ENCODE measurements at regions not wholly inside any gene's neighbourhood (a gene's known extent, or its start where the extent isn't known, plus 50 kb on each side); places are given as distances from the start of the nearest gene placed in this dataset.
A peak's percentile ranks its signal among the peaks of the same experiment; 100 is the strongest.

DNA sequence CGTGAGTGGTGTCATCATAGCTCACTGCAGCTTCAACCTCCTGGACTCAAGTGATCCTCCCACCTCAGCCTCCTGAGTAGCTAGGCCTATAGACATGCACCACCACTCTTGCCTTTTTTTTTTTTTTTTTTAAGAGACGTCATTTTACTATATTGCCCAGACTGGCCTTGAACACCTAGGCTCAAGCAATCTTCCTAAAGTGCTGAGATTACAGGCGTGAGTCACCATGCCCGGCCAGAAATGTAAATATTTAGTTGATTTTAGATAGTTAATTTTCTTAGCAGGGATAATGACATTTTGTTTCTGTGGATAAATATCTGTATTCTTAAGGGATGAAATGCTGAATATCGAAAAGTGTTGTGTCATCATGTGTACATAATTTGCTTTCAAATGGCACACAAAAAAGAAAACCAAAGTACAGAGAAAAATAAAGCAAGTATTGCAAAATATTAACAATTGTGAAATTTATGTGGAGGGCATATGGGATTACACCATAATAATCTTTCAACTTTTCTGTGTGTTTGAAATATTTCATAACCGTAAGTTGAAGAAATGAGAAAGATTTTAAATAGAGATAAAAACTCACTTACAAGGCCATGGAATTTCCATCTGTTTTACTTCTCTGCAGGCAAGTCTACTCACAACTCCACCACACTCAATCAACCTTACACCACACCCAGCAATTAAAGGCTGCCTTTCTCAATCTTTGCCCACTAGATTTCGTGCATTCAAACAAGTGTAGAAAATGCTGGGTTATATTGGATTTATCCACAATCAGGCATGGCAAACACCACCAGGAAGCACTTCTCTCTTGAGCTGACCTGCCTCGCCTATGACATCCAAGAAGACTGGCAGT is 93.7 kb downstream of the SPTSSA start:
- H4K20me1 ChIP-seq (ENCODE audit: control insufficient read depth, extremely low read depth, insufficient read depth, low read length) = no peaks in the 10 kb centered on the region
- DNase-seq (ENCODE audit: low read depth in 2 of 2) = peak; percentile 37 to 92
- H3K9ac ChIP-seq (ENCODE audit: insufficient read depth, low read length) = no peak overlapping the region
- H3K9me3 ChIP-seq (ENCODE audit: control insufficient read depth, insufficient read depth, low read depth, low read length) = no peaks in the 10 kb centered on the region
- H2AFZ ChIP-seq (ENCODE audit: low read length) = no peak overlapping the region
- H3K27me3 ChIP-seq (ENCODE audit: control insufficient read depth, insufficient read depth, low read length) = peaks cover 6% of the 10 kb centered on the region
- H3K4me2 ChIP-seq (ENCODE audit: extremely low read depth, insufficient read depth, low read length) = no peak overlapping the region
- H3K4me3 ChIP-seq (replicated peaks in 1 of 4; ENCODE audit: control extremely low read depth in 1 of 4, insufficient read depth in 1 of 4, low read depth in 3 of 4, low read length in 4 of 4) = no peak overlapping the region
- TF ChIP-seq CTCF (conservative IDR thresholded peaks at IDR 0.05 in 1 of 2, IDR thresholded peaks at IDR 0.05 in 1 of 2; ENCODE audit: low read depth in 1 of 2, low read length in 2 of 2) (no peak), EZH2 (IDR thresholded peaks at IDR 0.05; ENCODE audit: low read length, missing control alignments) (no peak)
- H3K4me1 ChIP-seq (ENCODE audit: control insufficient read depth, extremely low read depth, insufficient read depth, low read length) = no peaks in the 10 kb centered on the region
- H3K27ac ChIP-seq (ENCODE audit: insufficient read depth, low read length) = no peak overlapping the region
- no peaks in the 10 kb centered on the region for H3K36me3 ChIP-seq (ENCODE audit: control insufficient read depth, insufficient read depth, low read length)
- no peaks in the 10 kb centered on the region for H3K79me2 ChIP-seq (ENCODE audit: control insufficient read depth, insufficient read depth, low read length)

DNA sequence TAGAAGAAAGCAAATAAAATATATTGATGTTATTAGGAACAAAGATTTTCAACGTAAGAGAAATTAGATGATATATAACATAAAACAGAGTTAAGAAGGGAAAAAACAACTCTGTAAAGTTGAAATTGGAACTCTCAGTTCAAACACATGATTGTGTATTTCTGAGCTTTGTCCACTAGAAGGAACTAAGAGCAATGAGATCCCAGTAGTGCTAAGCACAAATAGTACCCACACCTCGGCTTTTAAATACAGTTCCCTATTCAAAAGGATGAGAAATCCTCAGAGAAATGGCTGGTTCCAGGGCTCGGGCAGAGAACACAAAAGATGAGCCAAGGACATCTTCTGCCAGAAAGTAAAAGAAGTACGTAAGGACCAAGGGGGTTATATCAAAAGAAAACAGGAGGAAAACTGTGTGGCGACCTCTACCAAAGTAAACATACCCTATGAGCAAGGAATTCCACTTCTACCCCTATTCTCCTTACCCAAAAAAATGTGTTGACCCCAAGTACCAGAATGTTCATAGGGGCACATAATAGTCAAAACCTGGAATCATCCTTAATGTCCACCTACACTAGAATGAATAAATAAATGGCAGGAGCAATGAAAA is 96.6 kb downstream of the SPTSSA start:
- H3K4me2 ChIP-seq (ENCODE audit: extremely low read depth, insufficient read depth, low read length) = no peak overlapping the region
- peak; percentile 20 to 34 for TF ChIP-seq CTCF (conservative IDR thresholded peaks at IDR 0.05 in 1 of 2, IDR thresholded peaks at IDR 0.05 in 1 of 2; ENCODE audit: low read depth in 1 of 2, low read length in 2 of 2)
- no peak for TF ChIP-seq EZH2 (IDR thresholded peaks at IDR 0.05; ENCODE audit: low read length, missing control alignments)
- DNase-seq (ENCODE audit: low read depth in 2 of 2) = peak in 1 of 2 donors; percentile 45

DNA sequence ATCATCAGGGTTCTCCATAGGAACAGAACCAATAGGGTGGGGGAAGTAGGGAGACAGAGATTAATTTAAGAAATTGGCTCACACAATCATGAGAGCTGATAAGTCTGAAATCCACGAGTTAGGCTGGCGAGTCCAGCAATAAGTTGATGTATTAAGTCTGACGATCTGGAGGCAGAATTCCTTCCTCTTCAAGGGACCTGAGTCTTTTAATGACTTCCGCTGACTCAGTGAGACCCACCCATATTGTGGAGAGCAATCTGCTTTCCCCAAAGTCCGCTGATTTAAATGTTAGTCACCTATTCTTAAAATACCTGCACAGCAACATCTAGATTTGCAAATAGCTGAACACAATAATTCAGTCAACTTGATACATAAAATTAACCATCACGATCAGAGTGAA is 97.8 kb downstream of the SPTSSA start:
- H3K79me2 ChIP-seq (ENCODE audit: control insufficient read depth, insufficient read depth, low read length) = no peaks in the 10 kb centered on the region
- H2AFZ ChIP-seq (ENCODE audit: low read length) = no peak overlapping the region
- no peak overlapping the region for H3K4me2 ChIP-seq (ENCODE audit: extremely low read depth, insufficient read depth, low read length)
- no peaks in the 10 kb centered on the region for H4K20me1 ChIP-seq (ENCODE audit: control insufficient read depth, extremely low read depth, insufficient read depth, low read length)
- H3K27ac ChIP-seq (ENCODE audit: insufficient read depth, low read length) = no peak overlapping the region
- H3K4me1 ChIP-seq (ENCODE audit: control insufficient read depth, extremely low read depth, insufficient read depth, low read length) = no peaks in the 10 kb centered on the region
- no peak overlapping the region for H3K9ac ChIP-seq (ENCODE audit: insufficient read depth, low read length)
- H3K27me3 ChIP-seq (ENCODE audit: control insufficient read depth, insufficient read depth, low read length) = peaks cover 2% of the 10 kb centered on the region
- DNase-seq (ENCODE audit: low read depth in 2 of 2) = peak in 1 of 2 donors; percentile 58
- H3K36me3 ChIP-seq (ENCODE audit: control insufficient read depth, insufficient read depth, low read length) = no peaks in the 10 kb centered on the region
- no peak overlapping the region for H3K4me3 ChIP-seq (replicated peaks in 1 of 4; ENCODE audit: control extremely low read depth in 1 of 4, insufficient read depth in 1 of 4, low read depth in 3 of 4, low read length in 4 of 4)
- H3K9me3 ChIP-seq (ENCODE audit: control insufficient read depth, insufficient read depth, low read depth, low read length) = no peaks in the 10 kb centered on the region
- TF ChIP-seq CTCF (conservative IDR thresholded peaks at IDR 0.05 in 1 of 2, IDR thresholded peaks at IDR 0.05 in 1 of 2; ENCODE audit: low read depth in 1 of 2, low read length in 2 of 2) (no peak), EZH2 (IDR thresholded peaks at IDR 0.05; ENCODE audit: low read length, missing control alignments) (no peak)

More for the DNA sequence above, 96.6 kb downstream of the SPTSSA start:
- H4K20me1 ChIP-seq (ENCODE audit: control insufficient read depth, extremely low read depth, insufficient read depth, low read length) = no peaks in the 10 kb centered on the region
- H3K27ac ChIP-seq (ENCODE audit: insufficient read depth, low read length) = no peak overlapping the region
- H3K79me2 ChIP-seq (ENCODE audit: control insufficient read depth, insufficient read depth, low read length) = no peaks in the 10 kb centered on the region
- H3K4me1 ChIP-seq (ENCODE audit: control insufficient read depth, extremely low read depth, insufficient read depth, low read length) = no peaks in the 10 kb centered on the region
- no peak overlapping the region for H3K9ac ChIP-seq (ENCODE audit: insufficient read depth, low read length)
- H3K4me3 ChIP-seq (replicated peaks in 1 of 4; ENCODE audit: control extremely low read depth in 1 of 4, insufficient read depth in 1 of 4, low read depth in 3 of 4, low read length in 4 of 4) = no peak overlapping the region
- H2AFZ ChIP-seq (ENCODE audit: low read length) = no peak overlapping the region
- no peaks in the 10 kb centered on the region for H3K36me3 ChIP-seq (ENCODE audit: control insufficient read depth, insufficient read depth, low read length)
- peaks cover 4% of the 10 kb centered on the region for H3K27me3 ChIP-seq (ENCODE audit: control insufficient read depth, insufficient read depth, low read length)
- no peaks in the 10 kb centered on the region for H3K9me3 ChIP-seq (ENCODE audit: control insufficient read depth, insufficient read depth, low read depth, low read length)
